AG04449 (cell line): ENCODE measurements at regions not wholly inside any gene's neighbourhood (a gene's known extent, or its start where the extent isn't known, plus 50 kb on each side); places are given as distances from the start of the nearest gene placed in this dataset.

ENCODE experiments used
- CTCF ChIA-PET: fragments of 350-600 bp; formaldehyde crosslinking; extraction: SDS; loops from one replicate; lab custom pipeline; 2021; ENCODE audit warnings: antibody characterized with exemption; lab: Yijun Ruan, JAX
- POLR2A ChIA-PET: fragments of 400-600, 350-600 bp; formaldehyde crosslinking; extraction: SDS; loops from one replicate; lab custom pipeline; 2020; ENCODE audit warnings: antibody characterized with exemption, inconsistent platforms; lab: Yijun Ruan, JAX
- DNase-seq: peaks from one replicate; pipeline ENCODE4 v3.0.0-alpha.2; 2010; ENCODE audit warnings: low read depth, low spot score
- H3K4me3 ChIP-seq: 2 replicates; pipeline ENCODE4 v1.5.1; 2011; ENCODE audit warnings: low read depth, mild to moderate bottlenecking, control low read depth, low read length
- TF ChIP-seq, protein P1 (sequence below): IDR thresholded peaks from one replicate; pipeline ENCODE4 v1.5.1; 2011; ENCODE audit warnings: mild to moderate bottlenecking, moderate library complexity, low read length, control low read depth, inconsistent platforms; ENCODE audit not compliant: insufficient read depth; ENCODE audit errors: missing control alignments

DNA sequence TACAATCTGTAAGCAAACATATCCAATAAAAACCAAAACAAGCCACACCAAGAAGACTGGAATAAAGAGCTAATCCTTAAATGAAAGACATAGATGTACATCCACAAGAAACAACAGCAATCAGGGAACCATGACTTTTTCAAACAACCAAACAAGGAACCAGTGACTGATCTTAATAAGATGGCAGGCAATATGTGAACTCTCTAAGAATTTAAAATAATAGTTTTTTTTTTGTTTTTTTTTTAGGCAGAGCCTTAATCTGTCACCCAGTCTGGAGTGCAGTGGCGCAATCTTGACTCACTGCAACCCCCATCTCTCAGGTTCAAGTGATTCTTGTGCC is 52.9 kb upstream of the CAPRIN2 start:
- POLR2A ChIA-PET: no interaction called here
- TF ChIP-seq, protein P1, sequence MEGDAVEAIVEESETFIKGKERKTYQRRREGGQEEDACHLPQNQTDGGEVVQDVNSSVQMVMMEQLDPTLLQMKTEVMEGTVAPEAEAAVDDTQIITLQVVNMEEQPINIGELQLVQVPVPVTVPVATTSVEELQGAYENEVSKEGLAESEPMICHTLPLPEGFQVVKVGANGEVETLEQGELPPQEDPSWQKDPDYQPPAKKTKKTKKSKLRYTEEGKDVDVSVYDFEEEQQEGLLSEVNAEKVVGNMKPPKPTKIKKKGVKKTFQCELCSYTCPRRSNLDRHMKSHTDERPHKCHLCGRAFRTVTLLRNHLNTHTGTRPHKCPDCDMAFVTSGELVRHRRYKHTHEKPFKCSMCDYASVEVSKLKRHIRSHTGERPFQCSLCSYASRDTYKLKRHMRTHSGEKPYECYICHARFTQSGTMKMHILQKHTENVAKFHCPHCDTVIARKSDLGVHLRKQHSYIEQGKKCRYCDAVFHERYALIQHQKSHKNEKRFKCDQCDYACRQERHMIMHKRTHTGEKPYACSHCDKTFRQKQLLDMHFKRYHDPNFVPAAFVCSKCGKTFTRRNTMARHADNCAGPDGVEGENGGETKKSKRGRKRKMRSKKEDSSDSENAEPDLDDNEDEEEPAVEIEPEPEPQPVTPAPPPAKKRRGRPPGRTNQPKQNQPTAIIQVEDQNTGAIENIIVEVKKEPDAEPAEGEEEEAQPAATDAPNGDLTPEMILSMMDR: no peak
- H3K4me3 ChIP-seq: no peak overlapping the region
- no peak for DNase-seq
- CTCF ChIA-PET: interaction anchor here (0.6 to 4.0 kb wide), 34 partner anchors 9 to 1642 kb away, joined by 3 to 57 read pairs (median 4); partner anchors contain the start of gene IPO8

DNA sequence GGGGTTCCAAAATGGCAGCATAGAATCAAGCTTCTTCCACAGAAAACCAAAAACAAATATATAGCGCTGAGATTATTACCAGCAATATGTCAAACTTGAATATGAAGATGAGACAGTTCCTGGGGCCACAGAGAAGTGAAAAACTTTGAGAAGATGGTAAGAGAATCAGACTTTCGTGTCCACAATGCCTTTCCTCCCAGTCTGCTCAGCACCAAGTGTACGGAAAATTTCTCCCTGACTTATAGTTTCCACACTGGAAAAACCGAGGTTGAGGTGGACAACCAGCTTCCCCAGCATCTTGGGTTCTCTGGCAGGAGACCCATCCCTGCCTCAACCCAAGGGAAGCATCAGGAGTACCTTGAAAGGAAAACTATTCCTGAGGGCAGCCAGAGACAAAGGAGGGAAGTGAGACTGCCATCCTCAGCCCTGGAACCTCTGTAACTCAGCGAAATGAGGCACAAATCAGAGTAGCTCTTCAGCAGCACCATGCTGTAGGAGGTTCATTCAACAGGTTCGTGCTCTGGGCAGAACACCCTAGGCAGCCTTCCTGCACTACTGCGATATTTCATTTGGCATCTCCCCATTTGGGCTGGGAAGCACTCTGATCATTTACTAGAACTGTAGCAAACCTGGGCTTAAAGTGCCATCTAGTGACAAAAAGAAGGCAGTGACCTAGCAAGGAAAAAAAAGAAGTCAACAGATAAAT is 52.4 kb upstream of the CAPRIN2 start:
- TF ChIP-seq, protein P1: peak; percentile 50
- H3K4me3 ChIP-seq: no peak overlapping the region
- DNase-seq: no peak
- CTCF ChIA-PET: interaction anchor here (0.6 to 4.0 kb wide), 39 partner anchors 10 to 1641 kb away, joined by 3 to 57 read pairs (median 4); partner anchors contain the start of gene IPO8
- POLR2A ChIA-PET: no interaction called here

DNA sequence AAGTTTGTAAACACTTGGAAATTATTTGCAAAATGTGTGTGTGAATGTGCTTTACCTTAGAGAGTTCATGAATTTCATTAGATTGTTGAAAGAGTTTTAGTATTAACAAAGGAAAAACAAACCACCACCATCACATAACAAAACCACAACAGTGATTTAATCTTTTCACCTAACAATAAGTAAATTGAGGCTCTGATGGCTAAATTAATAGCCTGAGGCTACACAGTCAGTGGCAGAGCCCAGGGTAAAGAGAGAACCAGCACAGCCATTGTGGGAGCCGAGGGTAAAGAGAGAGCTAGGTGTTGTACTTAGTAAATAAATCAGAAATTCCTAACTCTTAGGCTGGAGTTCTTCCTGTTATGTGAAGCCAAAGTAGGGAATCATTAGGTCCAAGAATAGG is 51.2 kb upstream of the CAPRIN2 start:
- POLR2A ChIA-PET: no interaction called here
- no peak for DNase-seq
- CTCF ChIA-PET: interaction anchor here (0.6 to 4.0 kb wide), 8 partner anchors 9 to 1285 kb away, joined by 3 to 57 read pairs (median 15); no protein-coding TSS in a partner anchor
- no peak overlapping the region for H3K4me3 ChIP-seq
- TF ChIP-seq, protein P1: no peak
